ENCODE measurements at regions not wholly inside any gene's neighbourhood (a gene's known extent, or its start where the extent isn't known, plus 50 kb on each side); places are given as distances from the start of the nearest gene placed in this dataset.

GRCh38 chr9:82590845-82591244 is 472.1 kb downstream of the RASEF start:
- TF ChIP-seq EP300 (IDR thresholded peaks at IDR 0.05; ENCODE audit: borderline replicate concordance) (no peak), YY1 (IDR thresholded peaks at IDR 0.05; ENCODE audit: low read depth) (no peak), REST (IDR thresholded peaks at IDR 0.05; ENCODE audit: low read depth) (no peak), RAD21 (IDR thresholded peaks at IDR 0.05; ENCODE audit: low read depth) (no peak)

All from Ishikawa (cell line).